ENCODE measurements at regions not wholly inside any gene's neighbourhood (a gene's known extent, or its start where the extent isn't known, plus 50 kb on each side); places are given as distances from the start of the nearest gene placed in this dataset.

GRCh38 chr18:25737710-25738311 is 352.6 kb downstream of the SS18 start:
- no peak for TF ChIP-seq CTCF (conservative IDR thresholded peaks at IDR 0.05; ENCODE audit: control insufficient read depth, insufficient read depth, low read depth, low read length)
- DNase-seq (ENCODE audit: low read depth): peak; percentile 95
- H3K4me3 ChIP-seq (ENCODE audit: control insufficient read depth, low read depth, low read length): no peak overlapping the region

- no peak overlapping the region for H3K4me3 ChIP-seq (ENCODE audit: control insufficient read depth, low read depth, low read length)
- peak; percentile 22 for DNase-seq (ENCODE audit: low read depth)
- TF ChIP-seq CTCF (conservative IDR thresholded peaks at IDR 0.05; ENCODE audit: control insufficient read depth, insufficient read depth, low read depth, low read length): no peak
Measured at GRCh38 chr18:25736516-25736915, 353.9 kb downstream of the SS18 start.

GRCh38 chr18:25735459-25735858 is 355.0 kb downstream of the SS18 start:
- TF ChIP-seq CTCF (conservative IDR thresholded peaks at IDR 0.05; ENCODE audit: control insufficient read depth, insufficient read depth, low read depth, low read length): no peak
- no peak overlapping the region for H3K4me3 ChIP-seq (ENCODE audit: control insufficient read depth, low read depth, low read length)
- no peak for DNase-seq (ENCODE audit: low read depth)

GRCh38 chr18:25734336-25734735 is 356.1 kb downstream of the SS18 start:
- TF ChIP-seq CTCF (conservative IDR thresholded peaks at IDR 0.05; ENCODE audit: control insufficient read depth, insufficient read depth, low read depth, low read length): no peak
- DNase-seq (ENCODE audit: low read depth): no peak

GRCh38 chr18:25732862-25733261 is 357.6 kb downstream of the SS18 start:
- no peak for DNase-seq (ENCODE audit: low read depth)
- H3K4me3 ChIP-seq (ENCODE audit: control insufficient read depth, low read depth, low read length): no peak overlapping the region
- no peak for TF ChIP-seq CTCF (conservative IDR thresholded peaks at IDR 0.05; ENCODE audit: control insufficient read depth, insufficient read depth, low read depth, low read length)

More at GRCh38 chr18:25734336-25734735, 356.1 kb downstream of the SS18 start:
- no peak overlapping the region for H3K4me3 ChIP-seq (ENCODE audit: control insufficient read depth, low read depth, low read length)

GRCh38 chr18:25729072-25729471 is 361.3 kb downstream of the SS18 start:
- DNase-seq (ENCODE audit: low read depth): no peak
- no peak overlapping the region for H3K4me3 ChIP-seq (ENCODE audit: control insufficient read depth, low read depth, low read length)
- TF ChIP-seq CTCF (conservative IDR thresholded peaks at IDR 0.05; ENCODE audit: control insufficient read depth, insufficient read depth, low read depth, low read length): no peak

All from fibroblast of mammary gland (primary cell).